GM19455 (cell line): ENCODE measurements at regions not wholly inside any gene's neighbourhood (a gene's known extent, or its start where the extent isn't known, plus 50 kb on each side); places are given as distances from the start of the nearest gene placed in this dataset.
"Not testable (repeated sequence)": the region's sequence is repeated elsewhere in the genome, so short reads cannot be mapped to it uniquely, and the experiment has no call there.

Experiments
- ATAC-seq: cut with Tn5 transposase; IDR thresholded peaks from one replicate; pipeline ENCODE4 v1.9.1; 2021; ENCODE audit not compliant: unreplicated experiment

- ATAC-seq, result no peak
Measured at GRCh38 chr6:139525415-139525814, 151.0 kb upstream of the CITED2 start.

GRCh38 chr6:139523986-139524385 lies 149.5 kb upstream of the CITED2 start:
- no peak for ATAC-seq

- ATAC-seq, result no peak
Measured at GRCh38 chr6:139522511-139523220, 148.2 kb upstream of the CITED2 start.

DNA sequence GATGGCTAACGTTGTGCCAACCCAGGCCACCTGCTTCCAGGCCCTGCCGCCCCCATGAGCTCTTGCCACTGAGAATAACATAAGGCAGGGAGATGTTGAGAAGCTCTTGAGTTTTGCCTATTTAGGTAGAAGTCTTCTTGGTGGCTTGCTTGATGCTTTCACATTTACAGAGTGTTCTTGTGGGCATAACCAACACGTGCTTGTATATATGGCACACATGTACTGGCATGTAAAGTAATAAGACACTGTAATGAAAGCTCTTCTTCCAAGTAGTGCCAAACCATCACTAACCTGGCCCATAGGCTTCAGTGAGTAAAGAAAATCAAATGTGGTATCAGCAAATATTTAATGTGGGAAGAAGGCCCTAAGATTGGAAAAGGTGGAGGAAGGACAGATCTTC lies 146.9 kb upstream of the CITED2 start:
- no peak for ATAC-seq

DNA sequence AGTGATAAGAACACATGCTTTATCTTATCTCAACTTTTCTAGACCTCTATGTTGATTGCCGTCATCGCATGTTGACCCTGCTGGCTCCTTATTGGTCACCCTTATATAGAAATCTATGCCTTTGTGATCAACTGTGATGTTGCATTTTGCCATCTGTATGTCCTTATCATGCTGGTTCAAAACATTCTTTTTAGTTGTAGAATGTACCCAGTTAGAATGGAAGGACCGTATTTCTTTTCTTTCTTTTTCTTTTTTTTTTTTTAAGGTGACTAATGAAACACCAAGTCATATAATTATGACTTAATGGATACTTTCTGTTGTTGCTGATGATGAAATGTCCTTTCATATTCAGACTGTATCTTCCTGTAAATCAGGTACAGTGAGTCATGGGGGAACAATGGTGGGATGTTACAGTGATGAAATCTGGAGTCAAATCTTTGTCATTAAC lies 145.9 kb upstream of the CITED2 start:
- no peak for ATAC-seq

DNA sequence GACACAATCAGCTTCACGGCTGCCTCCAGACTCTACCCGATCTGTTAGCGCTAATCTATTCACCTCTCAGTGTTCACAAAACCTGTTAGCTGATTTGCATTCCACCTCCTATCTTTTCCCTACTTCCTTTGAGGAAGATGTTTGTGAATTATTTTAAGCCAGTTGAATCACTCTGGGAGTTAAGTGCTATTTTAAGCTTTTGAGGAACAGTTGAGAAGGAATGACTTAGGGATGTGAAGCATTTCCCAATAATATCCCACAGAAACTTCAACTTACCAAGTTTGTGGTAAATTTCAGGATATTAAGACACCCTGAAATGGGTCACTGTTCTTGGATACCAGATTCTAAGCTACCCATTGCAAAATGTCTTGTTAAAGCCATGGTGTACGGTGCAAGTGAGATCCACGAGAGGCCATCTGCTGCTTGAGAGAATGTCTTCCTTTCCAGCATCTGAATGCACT lies 145.2 kb upstream of the CITED2 start:
- no peak for ATAC-seq

DNA sequence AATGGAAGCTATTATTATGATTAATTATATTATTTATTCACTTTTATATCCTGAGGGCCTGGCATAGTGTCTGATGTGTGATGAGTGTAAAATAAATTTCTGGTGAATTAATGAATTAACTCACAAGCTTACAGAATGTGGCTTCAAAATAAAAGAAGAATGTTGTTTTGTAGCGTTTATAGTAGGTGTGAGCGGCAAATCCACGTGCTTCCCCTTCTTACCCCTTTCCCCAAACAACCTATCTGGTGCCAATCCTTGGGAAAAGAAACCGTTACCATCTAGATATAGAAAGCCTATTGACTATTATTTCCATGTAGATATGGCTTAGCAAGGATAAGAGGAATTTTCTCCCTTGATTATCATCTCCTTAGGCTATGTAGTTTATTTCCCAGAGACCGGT lies 144.6 kb upstream of the CITED2 start:
- ATAC-seq, result no peak

- no peak for ATAC-seq
Measured at GRCh38 chr6:139518556-139519091, 144.2 kb upstream of the CITED2 start.

GRCh38 chr6:139517998-139518555 lies 143.6 kb upstream of the CITED2 start:
- ATAC-seq, result not testable (repeated sequence)

DNA sequence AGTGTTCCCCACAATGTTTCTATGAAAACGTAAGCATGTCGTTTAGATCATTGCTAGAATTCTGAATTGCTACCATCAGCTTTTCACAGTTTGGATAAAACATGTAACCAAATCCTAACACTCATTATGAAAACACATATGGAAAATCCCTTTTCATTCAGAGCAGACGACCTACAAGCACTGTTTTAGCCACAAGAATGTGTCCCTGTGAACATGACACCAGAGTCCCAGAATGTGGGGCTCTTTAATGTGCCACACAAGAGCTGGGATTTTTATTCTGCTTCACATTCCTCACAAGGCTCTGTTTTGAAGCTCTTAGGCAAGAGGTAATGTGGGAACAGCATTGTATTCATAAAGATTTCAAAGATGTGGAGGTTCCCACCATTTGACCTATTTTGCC lies 141.1 kb upstream of the CITED2 start:
- no peak for ATAC-seq

GRCh38 chr6:139514819-139515218 lies 140.4 kb upstream of the CITED2 start:
- no peak for ATAC-seq

GRCh38 chr6:139510040-139510790 lies 135.8 kb upstream of the CITED2 start:
- ATAC-seq, result no peak

DNA sequence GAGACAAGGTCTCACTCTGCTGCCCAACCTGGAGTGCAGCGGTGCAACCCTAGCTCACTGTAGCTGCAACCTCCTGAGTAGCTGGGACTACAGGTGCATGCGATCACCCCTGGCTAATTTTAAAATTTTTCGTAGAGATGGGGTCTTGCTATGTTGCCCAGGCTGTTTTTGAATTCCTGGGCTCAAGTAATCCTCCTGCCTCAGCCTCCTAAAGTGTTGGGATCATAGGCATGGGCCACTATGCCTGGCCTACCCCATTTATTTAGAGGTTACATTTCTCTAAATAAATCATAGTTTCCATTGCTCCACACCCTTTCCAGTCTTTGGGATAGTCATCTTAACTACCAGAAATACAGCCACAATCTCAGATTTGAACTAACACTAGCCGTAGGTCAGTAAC lies 134.7 kb upstream of the CITED2 start:
- no peak for ATAC-seq

GRCh38 chr6:139508576-139508975 lies 134.1 kb upstream of the CITED2 start:
- no peak for ATAC-seq

DNA sequence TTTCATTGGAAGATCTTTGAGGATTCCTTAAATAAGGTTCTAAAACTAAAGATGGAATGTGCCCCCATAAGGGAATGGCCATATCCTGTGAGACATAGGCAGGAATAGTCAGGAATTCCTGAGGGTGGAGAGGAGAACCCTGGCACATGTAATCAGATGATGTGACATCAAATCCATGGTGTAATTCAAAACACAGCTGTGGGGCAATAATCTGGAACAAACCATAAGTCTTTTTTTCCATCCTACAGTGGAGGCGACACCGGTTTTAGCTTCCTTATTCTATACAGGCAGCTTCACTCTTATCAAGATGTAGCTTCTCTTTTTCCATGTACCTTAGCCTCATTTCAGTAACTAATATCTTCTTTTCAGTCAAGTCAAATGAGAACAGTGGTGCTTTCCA lies 133.6 kb upstream of the CITED2 start:
- no peak for ATAC-seq

DNA sequence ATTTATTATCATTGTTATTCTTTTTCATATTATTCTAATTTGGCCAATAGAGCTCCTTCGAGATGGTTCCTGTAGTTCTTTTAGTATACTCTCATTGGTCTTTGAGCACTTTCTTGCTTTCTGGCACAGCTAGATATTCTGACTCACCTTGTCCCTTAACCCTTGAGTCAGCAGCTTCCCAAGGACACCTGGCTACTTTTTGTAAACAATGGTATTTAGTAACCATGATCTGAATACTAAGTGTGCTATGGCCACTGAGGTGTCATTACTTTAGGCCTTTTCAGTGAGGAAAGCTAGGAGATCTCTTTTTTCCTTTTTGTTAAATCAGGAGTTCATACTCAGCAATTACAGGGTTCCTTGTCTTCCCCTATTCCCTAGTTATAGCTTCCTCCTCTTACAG lies 126.5 kb upstream of the CITED2 start:
- no peak for ATAC-seq

GRCh38 chr6:139498715-139499114 lies 124.3 kb upstream of the CITED2 start:
- no peak for ATAC-seq

DNA sequence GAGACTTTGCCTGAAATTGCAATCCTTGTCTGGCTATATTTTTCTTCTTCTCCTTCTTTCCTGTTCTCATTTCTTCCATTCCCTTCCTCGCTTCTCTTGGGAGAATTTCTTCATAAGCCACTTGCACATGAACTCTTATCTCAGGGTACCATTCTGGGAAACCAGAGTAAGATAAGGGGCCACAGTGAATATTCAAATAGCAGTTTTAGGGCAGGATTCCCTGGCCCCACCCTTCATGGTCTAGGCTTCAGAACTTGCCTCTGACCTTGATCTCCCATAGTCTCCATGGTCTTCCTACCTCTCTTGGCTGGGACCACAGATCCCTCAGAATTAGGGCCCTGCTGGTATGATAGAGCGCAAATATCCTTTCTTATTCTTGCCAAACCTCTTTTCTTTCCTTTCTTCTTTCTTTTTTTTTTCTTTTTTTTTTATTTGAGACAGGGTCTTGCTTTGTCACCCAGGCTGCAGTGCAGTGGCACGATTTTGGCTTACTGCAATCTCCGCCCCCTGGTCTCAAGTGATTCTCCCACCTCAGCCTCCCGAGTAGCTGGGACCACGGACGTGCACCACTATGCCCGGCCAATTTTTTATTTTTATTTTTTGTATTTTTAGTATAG lies 123.0 kb upstream of the CITED2 start:
- ATAC-seq, result no peak

- no peak for ATAC-seq
Measured at GRCh38 chr6:139496654-139497344, 122.4 kb upstream of the CITED2 start.

- no peak for ATAC-seq
Measured at GRCh38 chr6:139494376-139494990, 120.0 kb upstream of the CITED2 start.
